ENCODE measurements at regions not wholly inside any gene's neighbourhood (a gene's known extent, or its start where the extent isn't known, plus 50 kb on each side); places are given as distances from the start of the nearest gene placed in this dataset.

- Histone ChIP-seq H3K9me3 (replicated peaks; ENCODE audit: control insufficient read depth, insufficient read depth, low read length) (no peaks in the 10 kb centered on the region), H4K20me1 (ENCODE audit: control insufficient read depth, insufficient read depth) (no peaks in the 10 kb centered on the region), H3K79me2 (ENCODE audit: control insufficient read depth, insufficient read depth, low read length) (no peaks in the 10 kb centered on the region), H3K4me1 (ENCODE audit: control insufficient read depth, insufficient read depth, low read length) (no peaks in the 10 kb centered on the region), H3K27me3 (replicated peaks in 1 of 2; ENCODE audit: control insufficient read depth in 2 of 2, insufficient read depth in 2 of 2, low read length in 1 of 2) (no peaks in the 10 kb centered on the region), H3K4me2 (ENCODE audit: control insufficient read depth, insufficient read depth) (no peak overlapping the region), H3K36me3 (ENCODE audit: control insufficient read depth in 2 of 2, insufficient read depth in 2 of 2, low read length in 1 of 2) (no peaks in the 10 kb centered on the region), H3K4me3 (no peak overlapping the region), H3K27ac (ENCODE audit: control insufficient read depth, insufficient read depth) (no peak overlapping the region), H3K9ac (ENCODE audit: control insufficient read depth, insufficient read depth, low read length) (no peak overlapping the region), H2AFZ (ENCODE audit: control insufficient read depth, low read depth, low read length) (no peak overlapping the region)
- no peak for ATAC-seq
- in situ Hi-C loops (cut with MboI) (no loop called here), intact Hi-C loops (cut with micrococcal nuclease; ENCODE audit: unreplicated experiment) (no loop called here)
- no TSS peak for BruUV-seq (replicated peaks)
- ChIA-PET POLR2A (no interaction called here), SMC1A (ENCODE audit: uncharacterized antibody, unreplicated experiment) (no interaction called here), CTCF (no interaction called here), RAD21 (ENCODE audit: unreplicated experiment) (no interaction called here)
- TF ChIP-seq CREM (IDR thresholded peaks at IDR 0.05; ENCODE audit: low read depth): no peak
- no peak for TF ChIP-seq ZNF687 (IDR thresholded peaks at IDR 0.05)
- TF ChIP-seq PML (IDR thresholded peaks at IDR 0.05; ENCODE audit: low read length): no peak
- no peak for TF ChIP-seq ESRRA (IDR thresholded peaks at IDR 0.05; ENCODE audit: low read length)
- no peak for TF ChIP-seq IRF4 (IDR thresholded peaks at IDR 0.05; ENCODE audit: low read depth, low read length)
- TF ChIP-seq IRF3 (IDR thresholded peaks at IDR 0.05): no peak
- TF ChIP-seq SREBF2 (IDR thresholded peaks at IDR 0.05; ENCODE audit: low read length): no peak
- TF ChIP-seq PBX3 (IDR thresholded peaks at IDR 0.05; ENCODE audit: insufficient replicate concordance, low read depth, low read length): no peak
- TF ChIP-seq GATAD2B (conservative IDR thresholded peaks at IDR 0.05; ENCODE audit: low read depth): no peak
- TF ChIP-seq TARDBP (IDR thresholded peaks at IDR 0.05; ENCODE audit: borderline replicate concordance): no peak
- TF ChIP-seq RBBP5 (conservative IDR thresholded peaks at IDR 0.05): no peak
- TF ChIP-seq SMAD1 (IDR thresholded peaks at IDR 0.05; ENCODE audit: low read depth, partially characterized antibody): no peak
- TF ChIP-seq NBN (IDR thresholded peaks at IDR 0.05): no peak
- TF ChIP-seq SKIL (IDR thresholded peaks at IDR 0.05; ENCODE audit: low read depth, poor library complexity, severe bottlenecking): no peak
- no peak for TF ChIP-seq E2F8 (IDR thresholded peaks at IDR 0.05; ENCODE audit: low read depth, partially characterized antibody)
- no peak for TF ChIP-seq FOXM1 (IDR thresholded peaks at IDR 0.05; ENCODE audit: low read depth, low read length)
- DNase-seq (ENCODE audit: low read depth, low spot score): no peak
- FAIRE-seq: no peak
- WGBS (ENCODE audit: insufficient coverage, insufficient replicate concordance, low lambda C conversion rate, missing lambda C conversion rate): 81% methylated on average over 4 of the region's 4 CpGs
Measured at GRCh38 chr15:35876762-35877161, 330.8 kb upstream of the DPH6 start.

Measured in GM12878 (cell line).